Colonic mucosa (tissue), 4 donors: ENCODE measurements at regions not wholly inside any gene's neighbourhood (a gene's known extent, or its start where the extent isn't known, plus 50 kb on each side); places are given as distances from the start of the nearest gene placed in this dataset.

Experiments used
- DNase-seq: peaks from one replicate; pipeline ENCODE4 v3.0.0-alpha.2; 2020
- H3K27ac ChIP-seq: fragments of 200-600 bp; one replicate; pipeline ENCODE4 v1.8.0; 2021
- H3K27me3 ChIP-seq: fragments of 200-600 bp; one replicate; pipeline ENCODE4 v1.8.0; 2021
- H3K36me3 ChIP-seq: fragments of 200-600 bp; one replicate; pipeline ENCODE4 v1.8.0; 2021
- H3K4me1 ChIP-seq: fragments of 200-600 bp; one replicate; pipeline ENCODE4 v1.8.0; 2021; ENCODE audit warnings: mild to moderate bottlenecking
- H3K4me3 ChIP-seq: fragments of 200-600 bp; one replicate; pipeline ENCODE4 v1.8.0; 2021
- H3K9ac ChIP-seq, 2 donors: one replicate each; pipeline ENCODE4 v1.7.0; 2013; ENCODE audit warnings: control low read depth in 2 of 2, low read depth in 2 of 2, low read length in 2 of 2
- H3K9me3 ChIP-seq: fragments of 200-600 bp; one replicate; pipeline ENCODE4 v1.8.0; 2021
- intact Hi-C: fragments of 100-400 bp; cut with DNase I; formaldehyde crosslinking; loops from one replicate; pipeline ENCODE4 v1.14.1; 2022
- TF ChIP-seq, protein P1 (sequence below): fragments of 200-600 bp; IDR thresholded peaks from one replicate; pipeline ENCODE4 v1.8.0; 2022; ENCODE audit warnings: antibody characterized with exemption, mild to moderate bottlenecking
- donor health status: healthy.
- donor health status: DM: no; HTN: no; CAD: no.
- donor health status: DM: no; HTN: no; CAD: no.

GRCh38 chr4:41431276-41431675 is 106.7 kb upstream of the LIMCH1 start:
- no peaks in the 10 kb centered on the region for H3K36me3 ChIP-seq
- no peak overlapping the region for H3K9ac ChIP-seq
- intact Hi-C loops = no loop called here
- TF ChIP-seq, protein P1, sequence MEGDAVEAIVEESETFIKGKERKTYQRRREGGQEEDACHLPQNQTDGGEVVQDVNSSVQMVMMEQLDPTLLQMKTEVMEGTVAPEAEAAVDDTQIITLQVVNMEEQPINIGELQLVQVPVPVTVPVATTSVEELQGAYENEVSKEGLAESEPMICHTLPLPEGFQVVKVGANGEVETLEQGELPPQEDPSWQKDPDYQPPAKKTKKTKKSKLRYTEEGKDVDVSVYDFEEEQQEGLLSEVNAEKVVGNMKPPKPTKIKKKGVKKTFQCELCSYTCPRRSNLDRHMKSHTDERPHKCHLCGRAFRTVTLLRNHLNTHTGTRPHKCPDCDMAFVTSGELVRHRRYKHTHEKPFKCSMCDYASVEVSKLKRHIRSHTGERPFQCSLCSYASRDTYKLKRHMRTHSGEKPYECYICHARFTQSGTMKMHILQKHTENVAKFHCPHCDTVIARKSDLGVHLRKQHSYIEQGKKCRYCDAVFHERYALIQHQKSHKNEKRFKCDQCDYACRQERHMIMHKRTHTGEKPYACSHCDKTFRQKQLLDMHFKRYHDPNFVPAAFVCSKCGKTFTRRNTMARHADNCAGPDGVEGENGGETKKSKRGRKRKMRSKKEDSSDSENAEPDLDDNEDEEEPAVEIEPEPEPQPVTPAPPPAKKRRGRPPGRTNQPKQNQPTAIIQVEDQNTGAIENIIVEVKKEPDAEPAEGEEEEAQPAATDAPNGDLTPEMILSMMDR = no peak
- no peaks in the 10 kb centered on the region for H3K4me1 ChIP-seq
- H3K27ac ChIP-seq = no peak overlapping the region
- no peaks in the 10 kb centered on the region for H3K9me3 ChIP-seq
- no peak for DNase-seq
- H3K4me3 ChIP-seq = no peak overlapping the region
- H3K27me3 ChIP-seq = no peaks in the 10 kb centered on the region

GRCh38 chr4:41432219-41432618 is 105.7 kb upstream of the LIMCH1 start:
- TF ChIP-seq, protein P1 = no peak

DNA sequence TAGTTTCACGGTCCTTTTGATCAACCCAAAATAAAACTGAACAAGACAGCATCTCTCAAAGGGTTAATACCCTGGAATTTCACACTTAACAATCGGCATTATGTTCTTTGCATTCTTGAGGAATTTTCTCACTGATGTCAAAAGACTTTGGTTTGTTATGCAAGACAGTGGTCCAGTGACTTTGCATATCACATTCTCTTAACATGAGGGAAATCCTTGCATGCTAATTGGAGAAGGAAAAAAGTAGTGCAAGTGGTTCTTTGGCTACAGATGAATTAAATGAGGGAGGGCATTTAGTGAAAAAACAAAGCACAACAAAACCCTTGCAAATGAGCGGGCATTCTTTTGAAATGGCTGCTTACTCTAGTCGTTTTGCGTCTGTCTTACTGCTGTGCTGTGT is 105.1 kb upstream of the LIMCH1 start:
- TF ChIP-seq, protein P1 = no peak
- no peak overlapping the region for H3K9ac ChIP-seq
- H3K4me1 ChIP-seq = no peaks in the 10 kb centered on the region
- DNase-seq = no peak
- intact Hi-C loops = no loop called here
- no peaks in the 10 kb centered on the region for H3K36me3 ChIP-seq
- H3K9me3 ChIP-seq = no peaks in the 10 kb centered on the region
- no peak overlapping the region for H3K27ac ChIP-seq
- H3K27me3 ChIP-seq = no peaks in the 10 kb centered on the region
- H3K4me3 ChIP-seq = no peak overlapping the region

More at GRCh38 chr4:41432219-41432618, 105.7 kb upstream of the LIMCH1 start:
- Histone ChIP-seq H3K4me3 (no peak overlapping the region), H3K27me3 (no peaks in the 10 kb centered on the region), H3K9ac (no peak overlapping the region), H3K9me3 (no peaks in the 10 kb centered on the region), H3K4me1 (no peaks in the 10 kb centered on the region), H3K27ac (no peak overlapping the region), H3K36me3 (no peaks in the 10 kb centered on the region)
- DNase-seq = no peak
- intact Hi-C loops = no loop called here

GRCh38 chr4:41433361-41433760 is 104.6 kb upstream of the LIMCH1 start:
- TF ChIP-seq, protein P1 = no peak
- no peak overlapping the region for H3K9ac ChIP-seq
- no peaks in the 10 kb centered on the region for H3K4me1 ChIP-seq
- no peak overlapping the region for H3K27ac ChIP-seq
- intact Hi-C loops = no loop called here
- no peak overlapping the region for H3K4me3 ChIP-seq
- H3K9me3 ChIP-seq = no peaks in the 10 kb centered on the region
- DNase-seq = no peak
- H3K27me3 ChIP-seq = no peaks in the 10 kb centered on the region
- no peaks in the 10 kb centered on the region for H3K36me3 ChIP-seq

DNA sequence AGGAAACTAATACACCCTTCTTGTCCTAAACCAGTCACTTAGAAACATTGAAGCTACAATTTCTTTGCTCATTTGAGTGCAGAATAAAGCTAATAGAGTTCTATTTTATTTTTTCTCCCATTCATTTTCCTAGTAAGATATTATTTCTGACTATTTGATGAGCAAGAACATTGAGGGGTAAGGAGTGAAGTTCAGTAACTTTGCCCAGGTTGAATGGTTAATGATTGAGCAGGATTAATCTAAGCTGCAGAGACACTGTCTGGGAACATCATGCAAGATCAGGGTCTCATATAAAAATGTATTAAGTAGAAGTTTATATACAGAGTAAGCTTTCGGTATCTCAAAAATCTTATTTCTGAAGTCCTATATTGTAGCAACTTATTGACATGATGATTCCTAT is 102.4 kb upstream of the LIMCH1 start:
- DNase-seq = no peak
- TF ChIP-seq, protein P1 = no peak
- Histone ChIP-seq H3K4me3 (no peak overlapping the region), H3K36me3 (no peaks in the 10 kb centered on the region), H3K9me3 (no peaks in the 10 kb centered on the region), H3K27ac (no peak overlapping the region), H3K9ac (no peak overlapping the region), H3K4me1 (no peaks in the 10 kb centered on the region), H3K27me3 (no peaks in the 10 kb centered on the region)
- intact Hi-C loops = no loop called here

DNA sequence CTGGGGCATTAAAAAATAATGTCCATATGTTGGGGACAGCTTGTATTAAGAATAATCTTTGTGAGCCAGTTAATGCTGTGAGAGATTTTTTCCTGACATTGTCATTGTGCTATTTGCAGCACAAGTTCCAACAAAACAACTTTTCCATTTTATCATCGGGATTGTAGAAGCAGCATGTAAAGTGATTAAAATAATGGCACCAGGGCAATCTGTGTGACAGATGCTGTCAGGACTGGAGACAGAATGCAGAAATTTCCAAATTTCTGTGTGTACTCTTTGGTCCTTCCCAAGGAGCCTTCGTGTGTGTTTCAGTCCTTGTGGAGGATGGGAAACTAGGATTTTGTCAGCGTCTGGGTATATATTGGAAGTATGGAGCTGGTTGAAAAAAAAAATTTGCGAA is 101.5 kb upstream of the LIMCH1 start:
- DNase-seq = no peak
- H3K4me3 ChIP-seq = no peak overlapping the region
- no peaks in the 10 kb centered on the region for H3K9me3 ChIP-seq
- no peaks in the 10 kb centered on the region for H3K36me3 ChIP-seq
- H3K4me1 ChIP-seq = no peaks in the 10 kb centered on the region
- no peaks in the 10 kb centered on the region for H3K27me3 ChIP-seq
- no peak overlapping the region for H3K27ac ChIP-seq
- TF ChIP-seq, protein P1 = no peak
- intact Hi-C loops = no loop called here
- no peak overlapping the region for H3K9ac ChIP-seq
